HG02642 (cell line): ENCODE measurements at regions not wholly inside any gene's neighbourhood (a gene's known extent, or its start where the extent isn't known, plus 50 kb on each side); places are given as distances from the start of the nearest gene placed in this dataset.
"Not testable (repeated sequence)": the region's sequence is repeated elsewhere in the genome, so short reads cannot be mapped to it uniquely, and the experiment has no call there.

Experiments
- ATAC-seq: cut with Tn5 transposase; IDR thresholded peaks from one replicate; pipeline ENCODE4 v1.9.1; 2021; ENCODE audit warnings: mild to moderate bottlenecking; ENCODE audit not compliant: unreplicated experiment, poor library complexity

- ATAC-seq = no peak
Observed at GRCh38 chr5:67730917-67731474, 484.6 kb upstream of the PIK3R1 start.

- no peak for ATAC-seq
Observed at GRCh38 chr5:67728326-67728890, 487.1 kb upstream of the PIK3R1 start.

DNA sequence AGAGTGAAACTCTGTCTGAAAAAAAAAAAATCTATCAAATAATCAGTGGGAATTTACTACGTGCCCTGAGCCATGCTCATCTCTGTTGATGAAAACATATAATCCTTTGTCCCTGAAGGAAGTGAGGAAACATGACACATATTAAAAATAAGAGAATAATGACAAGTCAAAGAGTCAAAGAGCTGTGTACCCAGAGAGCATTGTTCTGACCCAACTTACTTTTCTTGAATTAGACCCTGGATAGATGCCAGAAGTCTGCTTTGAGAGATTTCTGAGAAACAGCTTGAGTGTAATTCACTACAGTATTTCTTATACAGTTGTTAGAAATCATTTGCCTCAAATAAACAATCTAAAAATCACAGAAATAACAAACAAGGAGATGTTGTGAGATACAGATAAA is 490.0 kb upstream of the PIK3R1 start:
- ATAC-seq = no peak

DNA sequence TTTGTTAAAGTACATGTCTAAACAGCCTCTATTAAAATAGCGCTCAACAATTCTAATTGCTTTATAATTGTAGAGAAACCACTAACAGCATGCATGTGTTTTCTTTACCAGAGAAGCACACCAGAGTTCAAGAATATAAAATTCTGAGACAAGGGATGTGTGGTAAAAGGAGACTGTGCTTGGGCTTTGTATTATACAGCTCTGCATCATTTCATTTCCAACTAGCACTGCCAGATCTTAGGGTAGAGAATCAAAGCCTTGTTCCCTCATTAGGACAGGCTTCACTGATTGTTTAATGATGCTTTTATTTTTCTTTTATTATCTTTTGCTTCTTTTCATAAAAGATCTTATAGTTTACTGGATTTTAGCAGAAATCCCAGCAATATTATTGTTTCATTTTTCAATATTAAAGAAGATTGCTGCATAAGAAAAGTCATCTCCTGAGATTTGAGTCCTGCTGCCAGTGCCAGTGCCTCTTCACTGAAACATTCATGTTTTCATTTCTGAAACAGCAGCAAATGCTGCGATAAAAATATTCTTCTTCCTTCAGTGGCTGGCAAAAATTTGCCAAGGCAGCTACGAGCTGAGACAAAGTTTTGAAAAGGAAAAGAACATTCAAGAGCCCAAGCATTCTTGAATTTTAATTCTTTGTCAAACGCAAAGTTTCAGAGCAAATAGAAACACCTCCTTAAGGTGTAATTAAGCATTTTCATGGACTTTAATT is 491.0 kb upstream of the PIK3R1 start:
- ATAC-seq = no peak

DNA sequence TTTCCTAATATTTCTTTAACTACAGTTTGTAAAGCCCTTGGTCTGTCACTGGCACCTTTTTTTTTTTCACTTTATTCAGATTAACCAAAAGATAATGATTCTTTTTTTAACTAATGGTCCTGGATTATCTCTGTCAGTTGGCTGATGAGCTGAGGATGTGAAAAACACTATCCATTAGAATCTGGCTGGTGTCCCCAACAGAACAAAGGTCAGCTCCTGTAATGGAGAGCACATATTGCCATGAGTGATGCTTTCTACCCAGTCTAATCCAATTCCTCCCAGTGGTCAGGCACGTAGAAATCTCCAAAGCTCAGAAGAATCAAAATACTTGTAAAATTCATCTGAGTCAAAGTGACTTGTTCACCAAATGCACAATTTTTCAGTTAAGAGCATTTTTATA is 491.7 kb upstream of the PIK3R1 start:
- no peak for ATAC-seq

- ATAC-seq = not testable (repeated sequence)
Observed at GRCh38 chr5:67722582-67722981, 493.0 kb upstream of the PIK3R1 start.

GRCh38 chr5:67720162-67720772 is 495.3 kb upstream of the PIK3R1 start:
- ATAC-seq = no peak

DNA sequence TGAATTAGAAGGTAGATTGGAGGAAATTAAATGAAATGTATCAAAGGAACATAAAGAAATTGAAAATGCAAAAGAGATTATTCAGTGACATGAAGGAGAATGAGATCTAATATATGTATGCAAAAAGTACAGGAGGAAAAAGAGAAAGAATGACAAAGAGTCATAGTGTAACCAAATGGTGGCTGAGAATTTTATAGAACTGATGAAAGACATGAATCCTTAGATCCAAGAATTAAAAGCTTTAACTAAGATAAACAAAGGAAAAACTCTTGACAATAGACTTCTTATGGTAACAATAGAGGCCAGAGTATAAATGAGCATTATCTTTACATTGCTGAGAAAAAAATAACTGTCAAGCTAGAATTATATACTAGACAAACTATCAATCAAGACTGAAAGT is 505.4 kb upstream of the CD180 start:
- no peak for ATAC-seq

DNA sequence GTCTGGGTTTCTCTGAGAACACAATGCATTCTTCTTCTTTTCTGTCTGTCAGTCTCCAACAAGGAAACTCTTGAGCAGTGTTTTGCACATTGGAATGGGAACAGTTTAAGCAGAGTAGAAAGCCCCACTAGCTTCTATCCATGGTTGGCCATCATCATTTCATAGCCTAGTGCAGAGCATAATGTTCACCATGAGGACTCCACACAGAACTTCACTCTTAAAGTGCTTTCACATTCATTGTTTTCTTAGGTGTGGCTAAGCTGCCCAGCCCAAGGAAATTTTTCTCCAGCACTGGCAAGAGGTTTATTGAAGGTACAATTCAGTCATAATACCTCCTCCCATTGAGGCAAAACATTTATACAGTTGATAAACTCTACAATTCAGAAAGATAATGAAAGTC is 503.0 kb upstream of the CD180 start:
- no peak for ATAC-seq

- no peak for ATAC-seq
Observed at GRCh38 chr5:67696446-67696845, 499.8 kb upstream of the CD180 start.

GRCh38 chr5:67695369-67695768 is 498.8 kb upstream of the CD180 start:
- no peak for ATAC-seq

DNA sequence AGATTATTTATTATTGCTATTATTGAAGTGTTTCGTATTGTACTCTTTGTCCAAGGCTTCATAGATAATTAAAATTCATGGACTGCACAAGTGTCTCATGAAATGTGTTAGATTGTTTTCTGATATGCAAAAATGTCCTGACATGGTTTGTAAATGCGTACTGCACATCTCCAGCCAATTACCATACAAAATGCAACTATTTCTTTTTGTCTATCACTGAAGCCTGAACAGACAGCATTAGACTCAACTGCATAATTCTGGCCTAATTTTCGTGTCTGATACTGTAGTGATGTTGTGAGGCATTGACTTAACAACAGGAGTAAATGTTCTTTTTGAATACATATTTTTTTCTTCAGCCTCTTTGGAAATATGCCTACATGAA is 498.2 kb upstream of the CD180 start:
- ATAC-seq = no peak

- ATAC-seq = no peak
Observed at GRCh38 chr5:67693956-67694809, 497.6 kb upstream of the CD180 start.

GRCh38 chr5:67686746-67687145 is 490.1 kb upstream of the CD180 start:
- no peak for ATAC-seq

DNA sequence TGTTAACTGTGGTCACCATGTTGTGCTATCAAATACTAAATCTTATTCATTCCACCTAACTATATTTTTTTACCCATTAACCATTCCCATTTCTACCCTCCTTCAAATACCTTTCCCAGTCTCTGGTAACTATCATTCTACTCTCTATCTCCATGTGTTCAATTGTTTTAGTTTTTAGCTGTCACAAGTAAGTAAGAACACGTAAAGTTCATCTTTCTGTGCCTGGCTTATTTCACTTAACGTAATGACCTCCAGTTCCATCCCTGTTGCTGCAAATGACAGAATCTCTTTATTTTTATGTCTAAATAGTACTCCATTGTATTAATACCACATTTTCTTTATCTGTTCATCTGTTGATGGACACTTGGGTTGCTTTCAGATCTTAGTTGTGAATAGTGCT is 485.1 kb upstream of the CD180 start:
- no peak for ATAC-seq

- no peak for ATAC-seq
Observed at GRCh38 chr5:67680099-67680498, 483.5 kb upstream of the CD180 start.

DNA sequence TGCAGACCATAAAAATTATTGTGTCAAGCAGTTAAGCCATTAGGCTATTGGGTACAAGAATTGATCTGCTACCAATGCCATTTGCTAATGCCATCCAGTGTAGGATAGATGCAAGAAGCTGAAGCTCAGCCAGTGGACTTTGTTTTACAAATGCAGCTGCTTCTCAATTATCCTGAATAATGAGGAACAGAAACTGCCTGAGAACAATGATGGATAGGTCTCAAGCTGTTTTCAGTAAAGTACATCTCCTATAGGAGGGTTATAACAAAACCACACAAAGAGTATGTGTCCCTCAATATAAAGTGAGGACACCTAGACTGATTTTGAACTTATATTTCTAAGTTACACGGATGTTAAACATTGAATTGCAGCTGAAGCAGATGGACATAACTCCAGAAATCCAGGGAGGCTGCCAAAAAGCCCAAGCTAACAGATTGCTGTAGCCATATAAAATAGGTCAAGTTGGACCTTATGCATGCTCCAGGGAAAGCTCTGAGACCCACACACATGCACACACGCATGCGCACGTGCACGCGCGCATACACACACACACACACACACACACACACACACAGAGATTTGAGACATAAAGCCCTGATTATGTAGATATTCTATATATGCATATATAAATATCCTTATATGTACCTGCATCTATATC is 482.7 kb upstream of the CD180 start:
- no peak for ATAC-seq

DNA sequence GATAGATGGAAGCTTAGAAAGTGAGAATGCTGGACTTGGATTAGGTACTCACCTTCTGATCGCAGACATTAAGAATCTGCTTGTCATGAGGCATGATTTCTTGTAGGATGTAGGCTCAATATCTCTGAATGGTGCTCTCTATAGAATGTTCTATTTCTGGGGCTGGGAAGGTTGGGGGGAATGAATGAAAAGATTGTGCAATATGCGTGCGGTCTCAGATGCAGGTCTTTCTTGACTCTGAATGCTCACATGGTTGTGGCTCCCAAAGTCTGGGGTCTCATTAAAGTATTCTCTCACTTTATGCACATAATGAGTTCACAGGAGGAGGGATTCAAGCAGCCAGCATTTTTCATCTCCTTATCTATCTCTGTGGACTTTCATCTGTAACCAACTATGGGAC is 482.0 kb upstream of the CD180 start:
- no peak for ATAC-seq

- no peak for ATAC-seq
Observed at GRCh38 chr5:67677422-67677970, 480.9 kb upstream of the CD180 start.

DNA sequence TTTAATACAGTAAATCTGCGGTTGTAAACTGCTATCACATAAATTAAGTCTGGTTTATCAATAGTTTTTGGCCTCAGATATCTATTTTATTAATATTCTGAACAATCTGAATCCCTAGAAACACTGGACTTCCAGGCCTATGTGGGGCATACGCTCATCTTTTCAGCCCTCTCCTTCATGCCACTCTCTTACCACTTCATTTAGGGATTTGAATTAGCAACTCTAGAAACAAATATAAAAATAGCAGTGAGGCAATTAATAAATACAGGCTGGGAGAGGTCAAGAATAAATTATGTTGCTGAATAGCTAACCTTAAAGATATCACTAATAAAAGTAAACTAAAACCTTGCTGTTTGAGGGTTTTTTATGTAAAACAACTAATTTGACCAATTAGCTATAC is 480.3 kb upstream of the CD180 start:
- ATAC-seq = no peak
